ENCODE measurements at regions not wholly inside any gene's neighbourhood (a gene's known extent, or its start where the extent isn't known, plus 50 kb on each side); places are given as distances from the start of the nearest gene placed in this dataset.

DNA sequence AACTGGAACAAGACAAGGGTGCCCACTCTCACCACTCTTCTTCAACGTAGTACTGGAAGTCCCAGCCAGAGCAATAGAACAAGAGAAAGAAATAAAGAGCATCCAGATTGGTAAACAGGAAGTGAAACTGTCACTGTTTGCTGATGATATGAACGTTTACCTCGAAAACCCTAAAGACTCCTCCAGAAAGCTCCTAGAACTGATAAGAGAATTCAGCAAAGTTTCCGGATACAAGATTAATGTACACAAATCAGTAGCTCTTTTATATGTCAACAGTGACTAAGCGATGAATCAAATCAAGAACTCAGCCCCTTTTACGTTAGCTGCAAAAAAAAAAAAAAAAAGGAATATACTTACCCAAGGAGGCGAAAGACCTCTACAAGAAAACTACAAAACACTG lies 306.6 kb downstream of the PLK2 start:
- TF ChIP-seq, protein P1, sequence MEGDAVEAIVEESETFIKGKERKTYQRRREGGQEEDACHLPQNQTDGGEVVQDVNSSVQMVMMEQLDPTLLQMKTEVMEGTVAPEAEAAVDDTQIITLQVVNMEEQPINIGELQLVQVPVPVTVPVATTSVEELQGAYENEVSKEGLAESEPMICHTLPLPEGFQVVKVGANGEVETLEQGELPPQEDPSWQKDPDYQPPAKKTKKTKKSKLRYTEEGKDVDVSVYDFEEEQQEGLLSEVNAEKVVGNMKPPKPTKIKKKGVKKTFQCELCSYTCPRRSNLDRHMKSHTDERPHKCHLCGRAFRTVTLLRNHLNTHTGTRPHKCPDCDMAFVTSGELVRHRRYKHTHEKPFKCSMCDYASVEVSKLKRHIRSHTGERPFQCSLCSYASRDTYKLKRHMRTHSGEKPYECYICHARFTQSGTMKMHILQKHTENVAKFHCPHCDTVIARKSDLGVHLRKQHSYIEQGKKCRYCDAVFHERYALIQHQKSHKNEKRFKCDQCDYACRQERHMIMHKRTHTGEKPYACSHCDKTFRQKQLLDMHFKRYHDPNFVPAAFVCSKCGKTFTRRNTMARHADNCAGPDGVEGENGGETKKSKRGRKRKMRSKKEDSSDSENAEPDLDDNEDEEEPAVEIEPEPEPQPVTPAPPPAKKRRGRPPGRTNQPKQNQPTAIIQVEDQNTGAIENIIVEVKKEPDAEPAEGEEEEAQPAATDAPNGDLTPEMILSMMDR (IDR thresholded peaks at IDR 0.05): no peak
- TF ChIP-seq ZFX (IDR thresholded peaks at IDR 0.05; ENCODE audit: borderline replicate concordance): no peak

All from 22Rv1 (cell line).